Lower lobe of right lung (tissue), 2 donors: ENCODE measurements at regions not wholly inside any gene's neighbourhood (a gene's known extent, or its start where the extent isn't known, plus 50 kb on each side); places are given as distances from the start of the nearest gene placed in this dataset.
A peak's percentile ranks its signal among the peaks of the same experiment; 100 is the strongest.

ENCODE experiments used
- ATAC-seq, 2 donors: fragments of 200-7000 bp; cut with Tn5 transposase; one replicate each; pipeline ENCODE4 v1.9.1; 2020 to 2022; ENCODE audit warnings: mild to moderate bottlenecking in 2 of 2, moderate library complexity in 2 of 2
- DNase-seq: peaks from one replicate; pipeline ENCODE4 v3.0.0-alpha.2; 2020
- H3K27ac ChIP-seq: fragments of 200-600 bp; one replicate; pipeline ENCODE4 v1.8.0; 2022
- H3K27me3 ChIP-seq: fragments of 200-600 bp; one replicate; pipeline ENCODE4 v1.8.0; 2022; ENCODE audit warnings: low read depth
- H3K36me3 ChIP-seq: fragments of 200-600 bp; one replicate; pipeline ENCODE4 v1.8.0; 2022; ENCODE audit warnings: mild to moderate bottlenecking
- H3K4me1 ChIP-seq: fragments of 200-600 bp; one replicate; pipeline ENCODE4 v1.8.0; 2022
- H3K4me3 ChIP-seq: fragments of 200-600 bp; one replicate; pipeline ENCODE4 v1.8.0; 2022; ENCODE audit warnings: mild to moderate bottlenecking
- H3K9me3 ChIP-seq: fragments of 200-600 bp; one replicate; pipeline ENCODE4 v1.8.0; 2022
- intact Hi-C: fragments of 100-400 bp; cut with DNase I; formaldehyde crosslinking; loops from one replicate; pipeline ENCODE4 v1.11.0; 2022
- TF ChIP-seq, protein P1 (sequence below): fragments of 200-600 bp; IDR thresholded peaks from one replicate; pipeline ENCODE4 v1.8.0; 2022; ENCODE audit warnings: antibody characterized with exemption, mild to moderate bottlenecking
- donor health status: DM: no; HTN: yes; CAD: no; lungs with severe emphysema.

DNA sequence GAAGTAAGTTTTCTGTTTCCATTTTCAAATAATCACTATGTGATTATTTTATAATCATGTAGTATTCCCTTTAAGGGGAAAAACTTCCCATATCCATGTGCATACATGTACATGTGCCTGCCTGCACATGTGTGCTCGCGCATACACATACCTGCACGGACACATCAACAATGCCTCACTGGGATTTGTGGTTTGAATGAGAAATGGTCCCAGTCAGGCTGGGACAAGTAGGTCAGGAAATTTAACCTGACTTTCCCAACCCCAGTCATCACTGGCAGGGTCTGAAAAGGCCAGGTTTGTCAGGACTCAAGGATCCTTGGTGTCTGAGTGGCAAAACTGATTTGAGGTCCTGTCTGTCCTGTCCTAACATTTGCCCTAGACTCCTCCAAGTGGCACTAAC lies 109.3 kb upstream of the MRPS22 start:
- Histone ChIP-seq H3K27ac (no peak overlapping the region), H3K9me3 (no peaks in the 10 kb centered on the region), H3K27me3 (no peaks in the 10 kb centered on the region), H3K36me3 (no peaks in the 10 kb centered on the region), H3K4me1 (no peaks in the 10 kb centered on the region), H3K4me3 (no peak overlapping the region)
- intact Hi-C loops: no loop called here
- no peak for DNase-seq
- TF ChIP-seq, protein P1, sequence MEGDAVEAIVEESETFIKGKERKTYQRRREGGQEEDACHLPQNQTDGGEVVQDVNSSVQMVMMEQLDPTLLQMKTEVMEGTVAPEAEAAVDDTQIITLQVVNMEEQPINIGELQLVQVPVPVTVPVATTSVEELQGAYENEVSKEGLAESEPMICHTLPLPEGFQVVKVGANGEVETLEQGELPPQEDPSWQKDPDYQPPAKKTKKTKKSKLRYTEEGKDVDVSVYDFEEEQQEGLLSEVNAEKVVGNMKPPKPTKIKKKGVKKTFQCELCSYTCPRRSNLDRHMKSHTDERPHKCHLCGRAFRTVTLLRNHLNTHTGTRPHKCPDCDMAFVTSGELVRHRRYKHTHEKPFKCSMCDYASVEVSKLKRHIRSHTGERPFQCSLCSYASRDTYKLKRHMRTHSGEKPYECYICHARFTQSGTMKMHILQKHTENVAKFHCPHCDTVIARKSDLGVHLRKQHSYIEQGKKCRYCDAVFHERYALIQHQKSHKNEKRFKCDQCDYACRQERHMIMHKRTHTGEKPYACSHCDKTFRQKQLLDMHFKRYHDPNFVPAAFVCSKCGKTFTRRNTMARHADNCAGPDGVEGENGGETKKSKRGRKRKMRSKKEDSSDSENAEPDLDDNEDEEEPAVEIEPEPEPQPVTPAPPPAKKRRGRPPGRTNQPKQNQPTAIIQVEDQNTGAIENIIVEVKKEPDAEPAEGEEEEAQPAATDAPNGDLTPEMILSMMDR: no peak
- peak in 1 of 2 donors; percentile 29 for ATAC-seq

DNA sequence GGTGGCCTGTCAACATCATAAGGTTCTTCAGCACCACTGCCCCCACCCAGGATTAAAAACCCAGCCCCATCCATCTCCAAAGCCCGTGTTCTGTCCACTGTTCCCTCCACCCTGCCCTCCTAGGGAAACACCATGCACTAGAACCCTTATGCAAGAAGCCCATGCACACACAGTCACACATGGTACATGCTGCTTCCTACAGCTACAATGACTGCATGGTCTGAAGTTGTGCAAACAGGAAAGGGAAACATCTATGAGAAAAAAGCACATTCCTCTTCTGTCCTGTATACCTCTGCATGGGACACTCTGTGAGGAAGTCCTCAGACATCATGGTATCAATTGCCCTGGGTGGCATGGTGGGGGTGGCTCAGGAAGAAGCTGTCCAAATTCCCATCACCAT lies 108.6 kb upstream of the MRPS22 start:
- Histone ChIP-seq H3K4me1 (no peaks in the 10 kb centered on the region), H3K4me3 (no peak overlapping the region), H3K27ac (no peak overlapping the region), H3K9me3 (no peaks in the 10 kb centered on the region), H3K27me3 (no peaks in the 10 kb centered on the region), H3K36me3 (no peaks in the 10 kb centered on the region)
- intact Hi-C loops: no loop called here
- DNase-seq (no peak), ATAC-seq (peak in 1 of 2 donors; percentile 30)
- TF ChIP-seq, protein P1: no peak

DNA sequence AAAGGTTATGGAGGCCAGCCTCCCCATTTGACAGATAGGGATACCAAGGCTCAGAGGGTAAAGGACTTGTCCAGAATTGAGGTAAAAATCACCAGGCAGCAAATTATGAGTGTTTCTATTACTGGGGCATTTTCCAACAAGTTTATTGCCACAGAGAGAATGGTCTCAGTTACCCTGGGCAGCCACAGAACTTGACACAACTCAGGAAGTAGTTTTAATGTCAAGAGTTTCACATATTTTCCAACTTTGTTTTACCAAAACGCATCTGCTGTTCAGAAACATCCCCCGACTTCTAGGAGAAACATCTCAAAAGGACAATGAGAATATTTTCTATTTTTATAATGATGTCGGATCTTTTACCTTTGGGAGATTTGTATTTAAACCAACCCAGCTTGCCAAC lies 107.5 kb upstream of the MRPS22 start:
- no peak for ATAC-seq
- TF ChIP-seq, protein P1: no peak

DNA sequence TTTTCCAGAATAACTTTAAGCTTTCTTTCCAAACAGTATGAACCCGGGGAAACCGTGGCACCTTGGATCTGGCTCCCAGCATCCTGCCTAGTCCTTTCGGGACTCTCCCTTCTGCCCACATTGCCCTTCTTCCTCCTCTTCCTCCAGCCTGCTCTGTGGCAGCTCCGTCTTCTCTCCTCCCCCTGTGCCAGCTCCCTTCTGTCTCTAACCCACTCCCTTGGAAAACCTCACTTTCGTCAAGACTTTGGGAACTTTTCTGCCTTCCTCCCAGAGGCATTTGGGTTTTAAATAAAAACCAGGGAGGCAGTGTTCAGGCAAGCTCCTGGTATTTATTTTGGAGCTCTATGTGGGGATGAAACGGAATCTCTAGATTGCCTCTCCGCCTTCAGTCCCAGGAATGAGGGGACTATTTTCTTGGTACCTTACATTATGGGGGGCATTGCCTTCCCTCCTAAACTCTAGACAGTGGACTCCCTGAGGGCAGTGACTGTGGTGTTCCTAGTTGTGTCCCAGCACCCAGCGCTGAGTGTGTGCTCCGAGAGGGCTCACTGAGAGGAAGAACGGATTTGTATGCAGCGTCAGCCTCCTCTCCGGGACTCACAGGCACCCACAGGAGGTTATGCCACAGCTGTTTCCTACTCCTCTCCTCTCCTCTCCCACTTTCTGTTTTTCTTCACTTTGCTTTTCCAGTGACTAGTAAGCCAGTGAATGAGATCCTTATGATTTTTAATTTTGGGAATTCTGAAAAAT lies 105.4 kb upstream of the MRPS22 start:
- intact Hi-C loops: no loop called here
- no peak overlapping the region for H3K4me3 ChIP-seq
- H3K4me1 ChIP-seq: no peaks in the 10 kb centered on the region
- no peaks in the 10 kb centered on the region for H3K9me3 ChIP-seq
- H3K36me3 ChIP-seq: no peaks in the 10 kb centered on the region
- H3K27ac ChIP-seq: no peak overlapping the region
- ATAC-seq (no peak), DNase-seq (no peak)
- TF ChIP-seq, protein P1: no peak
- no peaks in the 10 kb centered on the region for H3K27me3 ChIP-seq

More for the DNA sequence above, 107.5 kb upstream of the MRPS22 start:
- Histone ChIP-seq H3K27ac (no peak overlapping the region), H3K9me3 (no peaks in the 10 kb centered on the region), H3K4me1 (no peaks in the 10 kb centered on the region), H3K4me3 (no peak overlapping the region), H3K27me3 (no peaks in the 10 kb centered on the region), H3K36me3 (no peaks in the 10 kb centered on the region)
- intact Hi-C loops: no loop called here
- DNase-seq: no peak

DNA sequence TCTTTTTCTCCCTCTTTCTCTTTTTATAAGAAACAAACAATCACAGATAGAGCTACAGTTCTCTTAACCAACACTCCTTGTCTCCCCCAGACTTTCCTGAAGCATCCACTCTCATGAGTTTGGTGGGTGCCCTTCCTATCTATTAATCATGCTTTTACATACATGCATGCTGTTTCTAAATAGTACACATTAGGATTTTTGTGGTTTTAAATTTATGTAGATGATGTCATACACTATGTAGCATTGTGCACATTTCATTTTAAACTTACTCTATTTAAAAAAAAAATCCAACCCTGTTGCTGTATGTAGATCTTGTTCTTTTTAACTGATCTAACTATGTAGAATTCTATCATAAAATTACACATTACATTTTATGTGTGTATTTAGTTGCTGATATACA lies 104.3 kb upstream of the MRPS22 start:
- no peak overlapping the region for H3K4me3 ChIP-seq
- DNase-seq: no peak
- ATAC-seq: no peak
- no peaks in the 10 kb centered on the region for H3K27me3 ChIP-seq
- intact Hi-C loops: no loop called here
- H3K27ac ChIP-seq: no peak overlapping the region
- no peaks in the 10 kb centered on the region for H3K36me3 ChIP-seq
- H3K4me1 ChIP-seq: no peaks in the 10 kb centered on the region
- H3K9me3 ChIP-seq: no peaks in the 10 kb centered on the region
- TF ChIP-seq, protein P1: no peak
